WERI-Rb-1 (cell line): ENCODE measurements at regions not wholly inside any gene's neighbourhood (a gene's known extent, or its start where the extent isn't known, plus 50 kb on each side); places are given as distances from the start of the nearest gene placed in this dataset.
A peak's percentile ranks its signal among the peaks of the same experiment; 100 is the strongest.

Experiments used
- DNase-seq: peaks from one replicate; pipeline ENCODE4 v3.0.0-alpha.2; 2020
- H3K27ac ChIP-seq: fragments of 250-450 bp; sonication (Bioruptor Pico); 2 replicates; pipeline ENCODE4 v1.5.1; 2020; ENCODE audit warnings: mild to moderate bottlenecking, moderate library complexity
- H3K27me3 ChIP-seq: fragments of 250-450 bp; sonication (Bioruptor Pico); 2 replicates; pipeline ENCODE4 v1.5.1; 2021; ENCODE audit warnings: mild to moderate bottlenecking, low read depth, moderate library complexity; ENCODE audit not compliant: insufficient read depth, severe bottlenecking
- H3K36me3 ChIP-seq: fragments of 250-450 bp; sonication (Bioruptor Pico); 2 replicates; pipeline ENCODE4 v1.5.1; 2020; ENCODE audit warnings: mild to moderate bottlenecking, moderate library complexity
- H3K4me3 ChIP-seq: 2 replicates; pipeline ENCODE4 v1.5.1; 2011; ENCODE audit warnings: low read depth, mild to moderate bottlenecking, control low read depth, low read length
- H3K9me3 ChIP-seq: fragments of 250-450 bp; sonication (Bioruptor Pico); 2 replicates; pipeline ENCODE4 v1.5.1; 2021; ENCODE audit warnings: mild to moderate bottlenecking, moderate library complexity; ENCODE audit not compliant: severe bottlenecking
- CTCF ChIP-seq: IDR thresholded peaks from 2 replicates; pipeline ENCODE4 v1.5.1; 2011; ENCODE audit warnings: low read depth, mild to moderate bottlenecking, control low read depth, inconsistent platforms, low read length

GRCh38 chr18:38077229-38077628 is 511.6 kb upstream of the CELF4 start:
- TF ChIP-seq CTCF: no peak
- no peaks in the 10 kb centered on the region for H3K36me3 ChIP-seq
- H3K27me3 ChIP-seq: no peaks in the 10 kb centered on the region
- DNase-seq: no peak
- H3K4me3 ChIP-seq: no peak overlapping the region
- no peak overlapping the region; the same call in 1 of the 2 replicates for H3K27ac ChIP-seq
- H3K9me3 ChIP-seq: no peaks in the 10 kb centered on the region

GRCh38 chr18:38076346-38077070 is 510.9 kb upstream of the CELF4 start:
- Histone ChIP-seq H3K4me3 (no peak overlapping the region), H3K36me3 (no peaks in the 10 kb centered on the region), H3K27me3 (no peaks in the 10 kb centered on the region), H3K9me3 (no peaks in the 10 kb centered on the region), H3K27ac (peak overlapping the region; percentile 47)
- no peak for TF ChIP-seq CTCF
- DNase-seq: peak; percentile 52

- Histone ChIP-seq H3K27ac (no peak overlapping the region), H3K9me3 (no peaks in the 10 kb centered on the region), H3K4me3 (no peak overlapping the region), H3K27me3 (no peaks in the 10 kb centered on the region), H3K36me3 (no peaks in the 10 kb centered on the region)
- no peak for DNase-seq
- no peak for TF ChIP-seq CTCF
Observed at GRCh38 chr18:38074298-38074876, 508.8 kb upstream of the CELF4 start.

GRCh38 chr18:38067821-38068220 is 502.2 kb upstream of the CELF4 start:
- Histone ChIP-seq H3K27ac (no peak overlapping the region), H3K27me3 (no peaks in the 10 kb centered on the region), H3K4me3 (no peak overlapping the region), H3K9me3 (peaks cover 3% of the 10 kb centered on the region), H3K36me3 (no peaks in the 10 kb centered on the region)
- DNase-seq: no peak
- no peak for TF ChIP-seq CTCF

GRCh38 chr18:38067086-38067485 is 501.5 kb upstream of the CELF4 start:
- TF ChIP-seq CTCF: no peak

More at GRCh38 chr18:38067086-38067485, 501.5 kb upstream of the CELF4 start:
- peaks cover 3% of the 10 kb centered on the region for H3K9me3 ChIP-seq
- no peaks in the 10 kb centered on the region for H3K36me3 ChIP-seq
- no peak overlapping the region for H3K4me3 ChIP-seq
- no peak for DNase-seq
- no peaks in the 10 kb centered on the region for H3K27me3 ChIP-seq
- H3K27ac ChIP-seq: no peak overlapping the region
